Endothelial cell of umbilical vein (primary cell): ENCODE measurements at regions not wholly inside any gene's neighbourhood (a gene's known extent, or its start where the extent isn't known, plus 50 kb on each side); places are given as distances from the start of the nearest gene placed in this dataset.

Source experiments
- BruUV-seq: library from RNA; stranded (reverse); fragments of 400-500 nt; replicated peaks from 2 replicates; lab custom pipeline; 2021; lab: Mats Ljungman, UMichigan
- CTCF ChIA-PET: fragments of 300-600, 350-600 bp; sonication (Branson Sonifier 250); formaldehyde crosslinking; loops from one replicate; lab custom pipeline; 2021; ENCODE audit warnings: antibody characterized with exemption, inconsistent platforms; lab: Charles Lee
- POLR2A ChIA-PET: fragments of 300-600, 350-600 bp; sonication (Branson Sonifier 250); formaldehyde crosslinking; loops from one replicate; lab custom pipeline; 2021; ENCODE audit warnings: antibody characterized with exemption, inconsistent platforms; lab: Charles Lee
- DNase-seq: peaks from one replicate; pipeline ENCODE4 v3.0.0-alpha.2; 2011; ENCODE audit warnings: low read depth, low spot score
- FAIRE-seq: peaks from 2 replicates; lab custom pipeline; 2011; peaks lifted over from hg19 to GRCh38; lab: Jason Lieb, UNC
- H2AFZ ChIP-seq: 2 replicates; pipeline ENCODE4 v1.6.0; 2012; ENCODE audit warnings: low read depth, low read length, control low read depth, inconsistent platforms
- H3K27ac ChIP-seq: 2 replicates; pipeline ENCODE4 v1.5.1; 2011; ENCODE audit warnings: low read depth, mild to moderate bottlenecking, control low read depth, low read length, moderate library complexity; ENCODE audit not compliant: insufficient read depth
- H3K27me3 ChIP-seq, 2 experiments: 2 replicates each; pipeline versions ENCODE4 v1.6.0 to v1.6.1; 2011; ENCODE audit warnings: low read length in 2 of 2, mixed read lengths in 1 of 2; ENCODE audit not compliant: control insufficient read depth in 2 of 2, insufficient read depth in 2 of 2
- H3K36me3 ChIP-seq, 2 experiments: 2 replicates in 1 of 2; 3 replicates in 1 of 2; pipeline ENCODE4 v1.5.1; 2011; ENCODE audit warnings: low read length in 2 of 2, mild to moderate bottlenecking in 1 of 2, moderate library complexity in 1 of 2; ENCODE audit not compliant: control insufficient read depth in 2 of 2, insufficient read depth in 2 of 2; ENCODE audit errors: extremely low read depth in 1 of 2
- H3K4me1 ChIP-seq: 3 replicates; pipeline ENCODE4 v1.5.1; 2011; ENCODE audit warnings: mild to moderate bottlenecking, low read length; ENCODE audit not compliant: control insufficient read depth, insufficient read depth; ENCODE audit errors: extremely low read depth
- H3K4me2 ChIP-seq: 2 replicates; pipeline ENCODE4 v1.6.1; 2011; ENCODE audit warnings: low read length, control low read depth, mixed read lengths; ENCODE audit not compliant: insufficient read depth
- H3K4me3 ChIP-seq, 3 experiments: fragments of 200-600 bp in 1 of 3; sonication (generic), shearing (Covaris generic) in 1 of 3; replicated peaks in 1 of 3; 2 replicates each; pipeline ENCODE4 v1.5.1; 2011 to 2016; ENCODE audit warnings: control low read depth in 3 of 3, low read length in 3 of 3, mild to moderate bottlenecking in 2 of 3, inconsistent platforms in 1 of 3, low read depth in 1 of 3, moderate library complexity in 1 of 3; ENCODE audit not compliant: insufficient read depth in 1 of 3
- H3K79me2 ChIP-seq: 2 replicates; pipeline ENCODE4 v1.6.0; 2012; ENCODE audit warnings: low read length, inconsistent platforms; ENCODE audit not compliant: control insufficient read depth, insufficient read depth
- H3K9ac ChIP-seq: replicated peaks from 2 replicates; pipeline ENCODE3; 2011; ENCODE audit warnings: low read length, control low read depth; ENCODE audit not compliant: insufficient read depth; ENCODE audit errors: extremely low read depth
- H3K9me1 ChIP-seq: replicated peaks from 3 replicates; pipeline ENCODE4 v1.6.0; 2011; ENCODE audit warnings: mild to moderate bottlenecking, low read length; ENCODE audit not compliant: control insufficient read depth, insufficient read depth; ENCODE audit errors: extremely low read depth
- H3K9me3 ChIP-seq: replicated peaks from 2 replicates; pipeline ENCODE4 v1.5.1; 2012; ENCODE audit warnings: low read length, inconsistent platforms; ENCODE audit not compliant: control insufficient read depth, insufficient read depth
- H4K20me1 ChIP-seq: replicated peaks from 2 replicates; pipeline ENCODE3; 2011; ENCODE audit warnings: mild to moderate bottlenecking, low read length; ENCODE audit not compliant: control insufficient read depth, insufficient read depth; ENCODE audit errors: extremely low read depth
- CTCF ChIP-seq, 2 donors: IDR thresholded peaks; 1 replicate in 1 of 2; 2 replicates in 1 of 2; pipeline ENCODE4 v1.5.1; 2011; ENCODE audit warnings: low read length in 2 of 2, mild to moderate bottlenecking in 2 of 2, moderate library complexity in 2 of 2, control low read depth in 1 of 2, inconsistent platforms in 1 of 2, low read depth in 1 of 2; ENCODE audit not compliant: insufficient read depth in 1 of 2; ENCODE audit errors: extremely low read depth in 1 of 2
- EZH2 ChIP-seq: IDR thresholded peaks from 2 replicates; pipeline ENCODE4 v1.6.1; 2012; ENCODE audit warnings: borderline replicate concordance, low read depth, mild to moderate bottlenecking, moderate library complexity, low read length, inconsistent platforms; ENCODE audit not compliant: severe bottlenecking
- FOS ChIP-seq: IDR thresholded peaks from 2 replicates; pipeline ENCODE4 v1.6.1; 2011; ENCODE audit warnings: mild to moderate bottlenecking, low read length, moderate library complexity, borderline replicate concordance; ENCODE audit not compliant: insufficient read depth
- GATA2 ChIP-seq: IDR thresholded peaks from 2 replicates; pipeline ENCODE4 v1.7.0; 2011; ENCODE audit warnings: low read depth, mild to moderate bottlenecking, moderate library complexity, mixed read lengths, low read length; ENCODE audit not compliant: insufficient read length, insufficient read depth
- JUN ChIP-seq: IDR thresholded peaks from 2 replicates; pipeline ENCODE4 v1.6.1; 2011; ENCODE audit warnings: borderline replicate concordance, low read depth; ENCODE audit not compliant: insufficient read length, insufficient read depth
- MYC ChIP-seq: IDR thresholded peaks from one replicate; pipeline ENCODE4 v1.6.1; 2011; ENCODE audit warnings: mild to moderate bottlenecking, low read depth, low read length
- POLR2A ChIP-seq: IDR thresholded peaks from 2 replicates; pipeline ENCODE4 v1.6.1; 2012; ENCODE audit warnings: low read depth, mild to moderate bottlenecking, control low read depth, low read length
- POLR2AphosphoS5 ChIP-seq: IDR thresholded peaks from 2 replicates; pipeline ENCODE4 v1.6.1; 2012; ENCODE audit warnings: low read depth, mild to moderate bottlenecking, control low read depth, low read length, moderate library complexity; ENCODE audit not compliant: insufficient read depth
- dilution Hi-C: fragments of 300-500 bp; cut with MboI; formaldehyde crosslinking; loops from one replicate; pipeline ENCODE4 v1.15.0; 2019; ENCODE audit warnings: low sequenced_read_pairs; ENCODE audit not compliant: extremely low pct_ligation_motif_present
- intact Hi-C: fragments of 100-400 bp; cut with micrococcal nuclease; formaldehyde crosslinking; loops from one replicate; pipeline ENCODE4 v1.10.0; 2022
- TF ChIP-seq, protein P1 (sequence below): IDR thresholded peaks from 2 replicates; pipeline ENCODE4 v1.6.1; 2011; ENCODE audit not compliant: insufficient read depth, insufficient read length

GRCh38 chr4:164596927-164597326 is 157.0 kb upstream of the SMIM31 start:
- Histone ChIP-seq H3K4me3 (no peak overlapping the region), H3K9me1 (no peaks in the 10 kb centered on the region), H3K9me3 (peaks cover 9% of the 10 kb centered on the region), H3K9ac (no peak overlapping the region), H3K4me2 (no peak overlapping the region), H3K36me3 (no peaks in the 10 kb centered on the region), H3K27me3 (no peaks in the 10 kb centered on the region), H3K27ac (no peak overlapping the region), H3K79me2 (no peaks in the 10 kb centered on the region), H2AFZ (no peak overlapping the region), H3K4me1 (no peaks in the 10 kb centered on the region), H4K20me1 (no peaks in the 10 kb centered on the region)
- BruUV-seq, result no TSS peak
- ChIA-PET POLR2A (no interaction called here), CTCF (no interaction called here)
- TF ChIP-seq POLR2A (no peak), JUN (no peak), FOS (no peak), CTCF (IDR thresholded peaks at IDR 0.05; ENCODE audit: extremely low read depth in 1 of 2, insufficient read depth in 1 of 2, low read depth in 1 of 2, low read length in 2 of 2) (no peak), POLR2AphosphoS5 (no peak), MYC (no peak), EZH2 (no peak), GATA2 (no peak)
- TF ChIP-seq, protein P1, sequence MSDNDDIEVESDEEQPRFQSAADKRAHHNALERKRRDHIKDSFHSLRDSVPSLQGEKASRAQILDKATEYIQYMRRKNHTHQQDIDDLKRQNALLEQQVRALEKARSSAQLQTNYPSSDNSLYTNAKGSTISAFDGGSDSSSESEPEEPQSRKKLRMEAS, result no peak
- DNase-seq (no peak), FAIRE-seq (no peak)
- dilution Hi-C loops (no loop called here), intact Hi-C loops (no loop called here)
